ENCODE measurements at regions not wholly inside any gene's neighbourhood (a gene's known extent, or its start where the extent isn't known, plus 50 kb on each side); places are given as distances from the start of the nearest gene placed in this dataset.

- TF ChIP-seq, protein P1, sequence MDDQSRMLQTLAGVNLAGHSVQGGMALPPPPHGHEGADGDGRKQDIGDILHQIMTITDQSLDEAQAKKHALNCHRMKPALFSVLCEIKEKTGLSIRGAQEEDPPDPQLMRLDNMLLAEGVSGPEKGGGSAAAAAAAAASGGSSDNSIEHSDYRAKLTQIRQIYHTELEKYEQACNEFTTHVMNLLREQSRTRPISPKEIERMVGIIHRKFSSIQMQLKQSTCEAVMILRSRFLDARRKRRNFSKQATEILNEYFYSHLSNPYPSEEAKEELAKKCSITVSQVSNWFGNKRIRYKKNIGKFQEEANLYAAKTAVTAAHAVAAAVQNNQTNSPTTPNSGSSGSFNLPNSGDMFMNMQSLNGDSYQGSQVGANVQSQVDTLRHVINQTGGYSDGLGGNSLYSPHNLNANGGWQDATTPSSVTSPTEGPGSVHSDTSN (IDR thresholded peaks at IDR 0.05) = no peak
- TF ChIP-seq MEF2A (IDR thresholded peaks at IDR 0.05; ENCODE audit: borderline replicate concordance, low read depth) = no peak
Measured at GRCh38 chr15:77541421-77542181, 91.1 kb downstream of the LINGO1 start (continued).

- TF ChIP-seq NFIC (IDR thresholded peaks at IDR 0.05; ENCODE audit: borderline replicate concordance) (no peak), CHD2 (IDR thresholded peaks at IDR 0.05; ENCODE audit: low read length, partially characterized antibody) (no peak), JUND (IDR thresholded peaks at IDR 0.05) (no peak), MEF2A (IDR thresholded peaks at IDR 0.05; ENCODE audit: borderline replicate concordance, low read depth) (no peak), YY1 (IDR thresholded peaks at IDR 0.05; ENCODE audit: low read depth) (no peak), RCOR1 (IDR thresholded peaks at IDR 0.05; ENCODE audit: low read length) (no peak), GABPA (IDR thresholded peaks at IDR 0.05; ENCODE audit: low read depth) (no peak), TEAD4 (IDR thresholded peaks at IDR 0.05; ENCODE audit: borderline replicate concordance, insufficient read depth) (no peak), TCF12 (IDR thresholded peaks at IDR 0.05) (no peak), GATA2 (CRISPR knock-in tag; IDR thresholded peaks at IDR 0.05) (no peak), USF2 (IDR thresholded peaks at IDR 0.05; ENCODE audit: borderline replicate concordance, low read depth, low read length) (no peak), MXI1 (IDR thresholded peaks at IDR 0.05; ENCODE audit: low read depth, low read length) (no peak), SIN3A (IDR thresholded peaks at IDR 0.05; ENCODE audit: borderline replicate concordance, low read depth, low read length) (no peak)
- TF ChIP-seq, protein P2, sequence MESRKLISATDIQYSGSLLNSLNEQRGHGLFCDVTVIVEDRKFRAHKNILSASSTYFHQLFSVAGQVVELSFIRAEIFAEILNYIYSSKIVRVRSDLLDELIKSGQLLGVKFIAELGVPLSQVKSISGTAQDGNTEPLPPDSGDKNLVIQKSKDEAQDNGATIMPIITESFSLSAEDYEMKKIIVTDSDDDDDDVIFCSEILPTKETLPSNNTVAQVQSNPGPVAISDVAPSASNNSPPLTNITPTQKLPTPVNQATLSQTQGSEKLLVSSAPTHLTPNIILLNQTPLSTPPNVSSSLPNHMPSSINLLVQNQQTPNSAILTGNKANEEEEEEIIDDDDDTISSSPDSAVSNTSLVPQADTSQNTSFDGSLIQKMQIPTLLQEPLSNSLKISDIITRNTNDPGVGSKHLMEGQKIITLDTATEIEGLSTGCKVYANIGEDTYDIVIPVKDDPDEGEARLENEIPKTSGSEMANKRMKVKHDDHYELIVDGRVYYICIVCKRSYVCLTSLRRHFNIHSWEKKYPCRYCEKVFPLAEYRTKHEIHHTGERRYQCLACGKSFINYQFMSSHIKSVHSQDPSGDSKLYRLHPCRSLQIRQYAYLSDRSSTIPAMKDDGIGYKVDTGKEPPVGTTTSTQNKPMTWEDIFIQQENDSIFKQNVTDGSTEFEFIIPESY (IDR thresholded peaks at IDR 0.05; ENCODE audit: borderline replicate concordance, low read depth) = no peak
- TF ChIP-seq, protein P3, sequence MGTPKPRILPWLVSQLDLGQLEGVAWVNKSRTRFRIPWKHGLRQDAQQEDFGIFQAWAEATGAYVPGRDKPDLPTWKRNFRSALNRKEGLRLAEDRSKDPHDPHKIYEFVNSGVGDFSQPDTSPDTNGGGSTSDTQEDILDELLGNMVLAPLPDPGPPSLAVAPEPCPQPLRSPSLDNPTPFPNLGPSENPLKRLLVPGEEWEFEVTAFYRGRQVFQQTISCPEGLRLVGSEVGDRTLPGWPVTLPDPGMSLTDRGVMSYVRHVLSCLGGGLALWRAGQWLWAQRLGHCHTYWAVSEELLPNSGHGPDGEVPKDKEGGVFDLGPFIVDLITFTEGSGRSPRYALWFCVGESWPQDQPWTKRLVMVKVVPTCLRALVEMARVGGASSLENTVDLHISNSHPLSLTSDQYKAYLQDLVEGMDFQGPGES (IDR thresholded peaks at IDR 0.05; ENCODE audit: low read depth, low read length) = no peak
- TF ChIP-seq, protein P4, sequence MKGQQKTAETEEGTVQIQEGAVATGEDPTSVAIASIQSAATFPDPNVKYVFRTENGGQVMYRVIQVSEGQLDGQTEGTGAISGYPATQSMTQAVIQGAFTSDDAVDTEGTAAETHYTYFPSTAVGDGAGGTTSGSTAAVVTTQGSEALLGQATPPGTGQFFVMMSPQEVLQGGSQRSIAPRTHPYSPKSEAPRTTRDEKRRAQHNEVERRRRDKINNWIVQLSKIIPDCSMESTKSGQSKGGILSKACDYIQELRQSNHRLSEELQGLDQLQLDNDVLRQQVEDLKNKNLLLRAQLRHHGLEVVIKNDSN (IDR thresholded peaks at IDR 0.05; ENCODE audit: borderline replicate concordance, low read depth) = no peak
- TF ChIP-seq, protein P5, sequence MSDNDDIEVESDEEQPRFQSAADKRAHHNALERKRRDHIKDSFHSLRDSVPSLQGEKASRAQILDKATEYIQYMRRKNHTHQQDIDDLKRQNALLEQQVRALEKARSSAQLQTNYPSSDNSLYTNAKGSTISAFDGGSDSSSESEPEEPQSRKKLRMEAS (IDR thresholded peaks at IDR 0.05; ENCODE audit: low read depth) = no peak
Measured at GRCh38 chr15:77540312-77541060, 92.2 kb downstream of the LINGO1 start.

More at GRCh38 chr15:77540312-77541060, 92.2 kb downstream of the LINGO1 start:
- Histone ChIP-seq H3K36me3 (replicated peaks in 1 of 2; ENCODE audit: control insufficient read depth in 1 of 2, insufficient read depth in 2 of 2, low read length in 1 of 2) (no peaks in the 10 kb centered on the region), H3F3A (replicated peaks; ENCODE audit: insufficient read depth) (no peaks in the 10 kb centered on the region), H3K9me3 (no peaks in the 10 kb centered on the region), H2AFZ (ENCODE audit: low read depth) (no peak overlapping the region), H3K4me2 (no peak overlapping the region), H4K20me1 (ENCODE audit: insufficient read depth) (no peaks in the 10 kb centered on the region), H3K79me2 (ENCODE audit: insufficient read depth) (no peaks in the 10 kb centered on the region), H3K27ac (ENCODE audit: low read depth in 2 of 2, low read length in 1 of 2) (no peak overlapping the region), H3K4me3 (ENCODE audit: low read depth in 2 of 2, low read length in 1 of 2) (no peak overlapping the region), H3K9ac (no peak overlapping the region), H3K27me3 (ENCODE audit: insufficient read depth) (no peaks in the 10 kb centered on the region), H3K9me2 (no peaks in the 10 kb centered on the region), H3K4me1 (ENCODE audit: control insufficient read depth in 1 of 2, insufficient read depth in 2 of 2, low read depth in 1 of 2, low read length in 1 of 2) (peaks cover 8 to 17% of the 10 kb centered on the region in 2 experiments; a peak in 3 of 4 replicates)
- 72% methylated on average over 11 of the region's 13 CpGs for WGBS (ENCODE audit: low lambda C conversion rate)
- DNase-seq = no peak
- CTCF ChIA-PET = interaction anchor here (1.1 to 7.6 kb wide), 10 partner anchors 9 to 435 kb away, joined by 3 to 124 read pairs (median 8); no protein-coding TSS in a partner anchor
- POLR2A ChIA-PET = no interaction called here
